Endothelial cell of umbilical vein (primary cell): ENCODE measurements at regions not wholly inside any gene's neighbourhood (a gene's known extent, or its start where the extent isn't known, plus 50 kb on each side); places are given as distances from the start of the nearest gene placed in this dataset.

ENCODE experiments used
- BruUV-seq: library from RNA; stranded (reverse); fragments of 400-500 nt; replicated peaks from 2 replicates; lab custom pipeline; 2021; lab: Mats Ljungman, UMichigan
- CTCF ChIA-PET: fragments of 300-600, 350-600 bp; sonication (Branson Sonifier 250); formaldehyde crosslinking; loops from one replicate; lab custom pipeline; 2021; ENCODE audit warnings: antibody characterized with exemption, inconsistent platforms; lab: Charles Lee
- POLR2A ChIA-PET: fragments of 300-600, 350-600 bp; sonication (Branson Sonifier 250); formaldehyde crosslinking; loops from one replicate; lab custom pipeline; 2021; ENCODE audit warnings: antibody characterized with exemption, inconsistent platforms; lab: Charles Lee
- DNase-seq: peaks from one replicate; pipeline ENCODE4 v3.0.0-alpha.2; 2011; ENCODE audit warnings: low read depth, low spot score
- FAIRE-seq: peaks from 2 replicates; lab custom pipeline; 2011; peaks lifted over from hg19 to GRCh38; lab: Jason Lieb, UNC
- H2AFZ ChIP-seq: 2 replicates; pipeline ENCODE4 v1.6.0; 2012; ENCODE audit warnings: low read depth, low read length, control low read depth, inconsistent platforms
- H3K27ac ChIP-seq: 2 replicates; pipeline ENCODE4 v1.5.1; 2011; ENCODE audit warnings: low read depth, mild to moderate bottlenecking, control low read depth, low read length, moderate library complexity; ENCODE audit not compliant: insufficient read depth
- H3K27me3 ChIP-seq, 2 experiments: 2 replicates each; pipeline versions ENCODE4 v1.6.0 to v1.6.1; 2011; ENCODE audit warnings: low read length in 2 of 2, mixed read lengths in 1 of 2; ENCODE audit not compliant: control insufficient read depth in 2 of 2, insufficient read depth in 2 of 2
- H3K36me3 ChIP-seq, 2 experiments: 2 replicates in 1 of 2; 3 replicates in 1 of 2; pipeline ENCODE4 v1.5.1; 2011; ENCODE audit warnings: low read length in 2 of 2, mild to moderate bottlenecking in 1 of 2, moderate library complexity in 1 of 2; ENCODE audit not compliant: control insufficient read depth in 2 of 2, insufficient read depth in 2 of 2; ENCODE audit errors: extremely low read depth in 1 of 2
- H3K4me1 ChIP-seq: 3 replicates; pipeline ENCODE4 v1.5.1; 2011; ENCODE audit warnings: mild to moderate bottlenecking, low read length; ENCODE audit not compliant: control insufficient read depth, insufficient read depth; ENCODE audit errors: extremely low read depth
- H3K4me2 ChIP-seq: 2 replicates; pipeline ENCODE4 v1.6.1; 2011; ENCODE audit warnings: low read length, control low read depth, mixed read lengths; ENCODE audit not compliant: insufficient read depth
- H3K4me3 ChIP-seq, 3 experiments: fragments of 200-600 bp in 1 of 3; sonication (generic), shearing (Covaris generic) in 1 of 3; replicated peaks in 1 of 3; 2 replicates each; pipeline ENCODE4 v1.5.1; 2011 to 2016; ENCODE audit warnings: control low read depth in 3 of 3, low read length in 3 of 3, mild to moderate bottlenecking in 2 of 3, inconsistent platforms in 1 of 3, low read depth in 1 of 3, moderate library complexity in 1 of 3; ENCODE audit not compliant: insufficient read depth in 1 of 3
- H3K79me2 ChIP-seq: 2 replicates; pipeline ENCODE4 v1.6.0; 2012; ENCODE audit warnings: low read length, inconsistent platforms; ENCODE audit not compliant: control insufficient read depth, insufficient read depth
- H3K9ac ChIP-seq: replicated peaks from 2 replicates; pipeline ENCODE3; 2011; ENCODE audit warnings: low read length, control low read depth; ENCODE audit not compliant: insufficient read depth; ENCODE audit errors: extremely low read depth
- H3K9me1 ChIP-seq: replicated peaks from 3 replicates; pipeline ENCODE4 v1.6.0; 2011; ENCODE audit warnings: mild to moderate bottlenecking, low read length; ENCODE audit not compliant: control insufficient read depth, insufficient read depth; ENCODE audit errors: extremely low read depth
- H3K9me3 ChIP-seq: replicated peaks from 2 replicates; pipeline ENCODE4 v1.5.1; 2012; ENCODE audit warnings: low read length, inconsistent platforms; ENCODE audit not compliant: control insufficient read depth, insufficient read depth
- H4K20me1 ChIP-seq: replicated peaks from 2 replicates; pipeline ENCODE3; 2011; ENCODE audit warnings: mild to moderate bottlenecking, low read length; ENCODE audit not compliant: control insufficient read depth, insufficient read depth; ENCODE audit errors: extremely low read depth
- CTCF ChIP-seq, 2 donors: IDR thresholded peaks; 1 replicate in 1 of 2; 2 replicates in 1 of 2; pipeline ENCODE4 v1.5.1; 2011; ENCODE audit warnings: low read length in 2 of 2, mild to moderate bottlenecking in 2 of 2, moderate library complexity in 2 of 2, control low read depth in 1 of 2, inconsistent platforms in 1 of 2, low read depth in 1 of 2; ENCODE audit not compliant: insufficient read depth in 1 of 2; ENCODE audit errors: extremely low read depth in 1 of 2
- EZH2 ChIP-seq: IDR thresholded peaks from 2 replicates; pipeline ENCODE4 v1.6.1; 2012; ENCODE audit warnings: borderline replicate concordance, low read depth, mild to moderate bottlenecking, moderate library complexity, low read length, inconsistent platforms; ENCODE audit not compliant: severe bottlenecking
- FOS ChIP-seq: IDR thresholded peaks from 2 replicates; pipeline ENCODE4 v1.6.1; 2011; ENCODE audit warnings: mild to moderate bottlenecking, low read length, moderate library complexity, borderline replicate concordance; ENCODE audit not compliant: insufficient read depth
- GATA2 ChIP-seq: IDR thresholded peaks from 2 replicates; pipeline ENCODE4 v1.7.0; 2011; ENCODE audit warnings: low read depth, mild to moderate bottlenecking, moderate library complexity, mixed read lengths, low read length; ENCODE audit not compliant: insufficient read length, insufficient read depth
- JUN ChIP-seq: IDR thresholded peaks from 2 replicates; pipeline ENCODE4 v1.6.1; 2011; ENCODE audit warnings: borderline replicate concordance, low read depth; ENCODE audit not compliant: insufficient read length, insufficient read depth
- MAX ChIP-seq: IDR thresholded peaks from 2 replicates; pipeline ENCODE4 v1.6.1; 2011; ENCODE audit not compliant: insufficient read depth, insufficient read length
- MYC ChIP-seq: IDR thresholded peaks from one replicate; pipeline ENCODE4 v1.6.1; 2011; ENCODE audit warnings: mild to moderate bottlenecking, low read depth, low read length
- POLR2A ChIP-seq: IDR thresholded peaks from 2 replicates; pipeline ENCODE4 v1.6.1; 2012; ENCODE audit warnings: low read depth, mild to moderate bottlenecking, control low read depth, low read length
- POLR2AphosphoS5 ChIP-seq: IDR thresholded peaks from 2 replicates; pipeline ENCODE4 v1.6.1; 2012; ENCODE audit warnings: low read depth, mild to moderate bottlenecking, control low read depth, low read length, moderate library complexity; ENCODE audit not compliant: insufficient read depth
- dilution Hi-C: fragments of 300-500 bp; cut with MboI; formaldehyde crosslinking; loops from one replicate; pipeline ENCODE4 v1.15.0; 2019; ENCODE audit warnings: low sequenced_read_pairs; ENCODE audit not compliant: extremely low pct_ligation_motif_present
- intact Hi-C: fragments of 100-400 bp; cut with micrococcal nuclease; formaldehyde crosslinking; loops from one replicate; pipeline ENCODE4 v1.10.0; 2022

- no peak for FAIRE-seq
- DNase-seq, result no peak
- ChIA-PET POLR2A (no interaction called here), CTCF (no interaction called here)
- Histone ChIP-seq H3K9ac (no peak overlapping the region), H3K4me2 (no peak overlapping the region), H3K9me1 (no peaks in the 10 kb centered on the region), H3K9me3 (peaks cover 8% of the 10 kb centered on the region), H3K4me1 (no peaks in the 10 kb centered on the region), H3K36me3 (no peaks in the 10 kb centered on the region), H2AFZ (no peak overlapping the region), H3K79me2 (no peaks in the 10 kb centered on the region), H4K20me1 (no peaks in the 10 kb centered on the region), H3K27ac (no peak overlapping the region), H3K27me3 (no peaks in the 10 kb centered on the region), H3K4me3 (no peak overlapping the region)
- dilution Hi-C loops, result no loop called here
- no TSS peak for BruUV-seq
- intact Hi-C loops, result no loop called here
- TF ChIP-seq MYC (no peak), POLR2AphosphoS5 (no peak), MAX (no peak), EZH2 (no peak), POLR2A (no peak), JUN (no peak), GATA2 (no peak), CTCF (IDR thresholded peaks at IDR 0.05; ENCODE audit: extremely low read depth in 1 of 2, insufficient read depth in 1 of 2, low read depth in 1 of 2, low read length in 2 of 2) (no peak), FOS (no peak)
Measured at GRCh38 chr20:19027971-19028370, 184.5 kb upstream of the SLC24A3 start.
